SK-N-SH (cell line): ENCODE measurements at regions not wholly inside any gene's neighbourhood (a gene's known extent, or its start where the extent isn't known, plus 50 kb on each side); places are given as distances from the start of the nearest gene placed in this dataset.

ENCODE experiments used
- CTCF ChIA-PET: fragments of 300-600, 350-600 bp; formaldehyde crosslinking; extraction: SDS; loops from one replicate; lab custom pipeline; 2021; lab: Yijun Ruan, JAX
- POLR2A ChIA-PET: fragments of 350-600 bp; sonication (Branson Sonifier 250); formaldehyde crosslinking; extraction: SDS; loops from one replicate; lab custom pipeline; 2020; ENCODE audit warnings: antibody characterized with exemption, inconsistent platforms; lab: Yijun Ruan, JAX
- DNase-seq: peaks from one replicate; pipeline ENCODE4 v3.0.0; 2012
- H2AFZ ChIP-seq: fragments of 200-600 bp; sonication (generic); 2 replicates; pipeline ENCODE4 v1.8.1; 2016; ENCODE audit warnings: antibody characterized with exemption, mild to moderate bottlenecking, low read depth
- H3F3A ChIP-seq: fragments of 200-600 bp; sonication (generic); replicated peaks from 2 replicates; pipeline ENCODE3; 2016; ENCODE audit warnings: antibody characterized with exemption, mild to moderate bottlenecking; ENCODE audit not compliant: insufficient read depth
- H3K27ac ChIP-seq, 2 experiments: fragments of 200-500 bp in 1 of 2; fragments of 200-600 bp in 1 of 2; sonication (Bioruptor generic) in 1 of 2; sonication (generic), shearing (Covaris generic) in 1 of 2; 2 replicates each; pipeline versions ENCODE4 v1.5.1 to v1.6.1; 2014 to 2016; ENCODE audit warnings: low read depth in 2 of 2, inconsistent platforms in 1 of 2, low read length in 1 of 2, mild to moderate bottlenecking in 1 of 2, mixed read lengths in 1 of 2
- H3K27me3 ChIP-seq: fragments of 200-600 bp; sonication (generic), shearing (Covaris generic); 2 replicates; pipeline ENCODE4 v1.6.1; 2016; ENCODE audit warnings: mixed run types; ENCODE audit not compliant: insufficient read depth
- H3K36me3 ChIP-seq, 2 experiments: fragments of 200-500 bp in 1 of 2; fragments of 200-600 bp in 1 of 2; sonication (Bioruptor generic) in 1 of 2; sonication (generic) in 1 of 2; replicated peaks in 1 of 2; 2 replicates each; pipeline versions ENCODE3 to v1.5.1; 2014 to 2016; ENCODE audit warnings: low read length in 1 of 2, mild to moderate bottlenecking in 1 of 2; ENCODE audit not compliant: insufficient read depth in 2 of 2, control insufficient read depth in 1 of 2
- H3K4me1 ChIP-seq, 2 experiments: fragments of 200-500 bp in 1 of 2; fragments of 200-600 bp in 1 of 2; sonication (Bioruptor generic) in 1 of 2; sonication (generic), shearing (Covaris generic) in 1 of 2; 2 replicates each; pipeline versions ENCODE4 v1.5.1 to v1.6.1; 2014 to 2016; ENCODE audit warnings: low read depth in 1 of 2, low read length in 1 of 2, mixed run types in 1 of 2; ENCODE audit not compliant: insufficient read depth in 2 of 2, control insufficient read depth in 1 of 2
- H3K4me2 ChIP-seq: fragments of 200-600 bp; sonication (generic), shearing (Covaris generic); 2 replicates; pipeline ENCODE4 v1.6.1; 2017; ENCODE audit warnings: mixed run types
- H3K4me3 ChIP-seq, 2 experiments: fragments of 200-500 bp in 1 of 2; fragments of 200-600 bp in 1 of 2; sonication (Bioruptor generic) in 1 of 2; sonication (generic), shearing (Covaris generic) in 1 of 2; 2 replicates each; pipeline versions ENCODE4 v1.5.1 to v1.8.1; 2014 to 2016; ENCODE audit warnings: low read depth in 2 of 2, inconsistent platforms in 1 of 2, low read length in 1 of 2, mild to moderate bottlenecking in 1 of 2, mixed read lengths in 1 of 2, moderate library complexity in 1 of 2
- H3K79me2 ChIP-seq: fragments of 200-600 bp; sonication (generic); 2 replicates; pipeline ENCODE4 v1.8.1; 2017; ENCODE audit warnings: mild to moderate bottlenecking; ENCODE audit not compliant: insufficient read depth
- H3K9ac ChIP-seq: fragments of 200-600 bp; sonication (generic); 2 replicates; pipeline ENCODE4 v1.6.1; 2017; ENCODE audit warnings: mixed run types
- H3K9me2 ChIP-seq: fragments of 200-600 bp; sonication (generic); 2 replicates; pipeline ENCODE4 v1.6.1; 2017; ENCODE audit warnings: mixed run types
- H3K9me3 ChIP-seq: fragments of 200-600 bp; sonication (generic); 2 replicates; pipeline ENCODE4 v1.6.1; 2017; ENCODE audit warnings: mixed run types, mild to moderate bottlenecking, moderate library complexity
- H4K20me1 ChIP-seq: fragments of 200-600 bp; sonication (generic); 2 replicates; pipeline ENCODE4 v1.6.1; 2017; ENCODE audit warnings: mild to moderate bottlenecking, mixed run types; ENCODE audit not compliant: insufficient read depth
- CHD2 ChIP-seq: fragments of 150-350 bp; IDR thresholded peaks from 2 replicates; pipeline ENCODE4 v1.6.1; 2018; ENCODE audit warnings: low read length; ENCODE audit not compliant: partially characterized antibody
- ELF1 ChIP-seq: IDR thresholded peaks from 2 replicates; pipeline ENCODE4 v1.4.0; 2012
- EP300 ChIP-seq, 2 experiments: IDR thresholded peaks; 2 replicates each; pipeline versions ENCODE4 v1.4.0 to v1.6.1; 2012; ENCODE audit warnings: borderline replicate concordance in 1 of 2, low read depth in 1 of 2, low read length in 1 of 2
- FOXJ3 ChIP-seq: sonication (generic); formaldehyde crosslinking; IDR thresholded peaks from 2 replicates; pipeline ENCODE4 v1.5.1; 2020; ENCODE audit warnings: mild to moderate bottlenecking, missing genetic modification reagents
- GATA2 ChIP-seq: sonication (generic); formaldehyde crosslinking; IDR thresholded peaks from 2 replicates; pipeline ENCODE4 v1.5.0; 2020; ENCODE audit warnings: mild to moderate bottlenecking, missing genetic modification reagents
- MAX ChIP-seq: IDR thresholded peaks from 2 replicates; pipeline ENCODE4 v1.4.0; 2012; ENCODE audit warnings: low read depth
- NFIC ChIP-seq: IDR thresholded peaks from 2 replicates; pipeline ENCODE4 v1.4.0; 2012; ENCODE audit warnings: borderline replicate concordance
- RAD21 ChIP-seq: IDR thresholded peaks from 2 replicates; pipeline ENCODE4 v1.6.1; 2012; ENCODE audit warnings: mild to moderate bottlenecking, low read length
- RCOR1 ChIP-seq: fragments of 150-350 bp; IDR thresholded peaks from 2 replicates; pipeline ENCODE4 v1.6.1; 2017; ENCODE audit warnings: antibody characterized with exemption, low read length
- REST ChIP-seq: IDR thresholded peaks from 2 replicates; pipeline ENCODE4 v1.6.1; 2012; ENCODE audit warnings: mild to moderate bottlenecking, low read depth, low read length, moderate library complexity
- RFX5 ChIP-seq: IDR thresholded peaks from 2 replicates; pipeline ENCODE4 v1.6.1; 2012; ENCODE audit warnings: mild to moderate bottlenecking, improper control_type of control experiment, low read length
- TAF1 ChIP-seq: IDR thresholded peaks from 2 replicates; pipeline ENCODE4 v1.6.1; 2012; ENCODE audit warnings: low read depth, mild to moderate bottlenecking, low read length, moderate library complexity, borderline replicate concordance
- TCF12 ChIP-seq: IDR thresholded peaks from 2 replicates; pipeline ENCODE4 v1.4.0; 2012
- USF1 ChIP-seq: IDR thresholded peaks from 2 replicates; pipeline ENCODE4 v1.4.0; 2012; ENCODE audit warnings: low read depth, borderline replicate concordance
- USF2 ChIP-seq: fragments of 150-350 bp; IDR thresholded peaks from 2 replicates; pipeline ENCODE4 v1.6.1; 2017; ENCODE audit warnings: antibody characterized with exemption, low read length, low read depth, borderline replicate concordance
- YY1 ChIP-seq: IDR thresholded peaks from 2 replicates; pipeline ENCODE4 v1.4.0; 2012; ENCODE audit warnings: low read depth, mild to moderate bottlenecking
- ZBTB33 ChIP-seq: IDR thresholded peaks from 2 replicates; pipeline ENCODE4 v1.4.0; 2012; ENCODE audit warnings: low read depth, borderline replicate concordance
- WGBS: methylation state at CpG from one replicate; pipeline ENCODE4 v1.1.6; 2017; ENCODE audit warnings: low lambda C conversion rate; 5-methylcytosine and 5-hydroxymethylcytosine counted together

GRCh38 chr10:89963451-89964102 lies 262.2 kb downstream of the KIF20B start:
- H3K36me3 ChIP-seq, result no peaks in the 10 kb centered on the region
- H3K4me1 ChIP-seq, result no peaks in the 10 kb centered on the region
- no peak overlapping the region for H2AFZ ChIP-seq
- no peaks in the 10 kb centered on the region for H3K9me2 ChIP-seq
- no peaks in the 10 kb centered on the region for H3K9me3 ChIP-seq
- H3K79me2 ChIP-seq, result no peaks in the 10 kb centered on the region
- no peak overlapping the region for H3K27ac ChIP-seq
- no peaks in the 10 kb centered on the region for H3F3A ChIP-seq
- no peak overlapping the region for H3K9ac ChIP-seq
- POLR2A ChIA-PET, result no interaction called here
- no peaks in the 10 kb centered on the region for H4K20me1 ChIP-seq
- no peak overlapping the region for H3K4me3 ChIP-seq
- CTCF ChIA-PET, result no interaction called here
- H3K27me3 ChIP-seq, result no peaks in the 10 kb centered on the region
- TF ChIP-seq NFIC (no peak), RFX5 (no peak)
- 0% methylated on average over 2 of the region's 2 CpGs for WGBS
- H3K4me2 ChIP-seq, result no peak overlapping the region
- DNase-seq, result no peak

GRCh38 chr10:89966211-89966610 lies 264.8 kb downstream of the KIF20B start:
- H3K4me2 ChIP-seq, result no peak overlapping the region
- H3K9me2 ChIP-seq, result no peaks in the 10 kb centered on the region
- H3K36me3 ChIP-seq, result no peaks in the 10 kb centered on the region
- H4K20me1 ChIP-seq, result no peaks in the 10 kb centered on the region
- no peak overlapping the region for H3K27ac ChIP-seq
- WGBS, result 0% methylated on average over 1 of the region's 1 CpG
- H3K4me3 ChIP-seq, result no peak overlapping the region
- POLR2A ChIA-PET, result no interaction called here
- CTCF ChIA-PET, result interaction anchor here (1.4 kb wide), 1 partner anchor 897 kb away, joined by 3 read pairs; no protein-coding TSS in a partner anchor
- H3K9ac ChIP-seq, result no peak overlapping the region
- TF ChIP-seq RCOR1 (no peak), GATA2 (CRISPR knock-in tag) (no peak), TAF1 (no peak), EP300 (IDR thresholded peaks at IDR 0.05; ENCODE audit: borderline replicate concordance in 1 of 2, low read depth in 1 of 2, low read length in 1 of 2) (no peak), RAD21 (no peak), YY1 (no peak), ZBTB33 (no peak), USF2 (no peak), ELF1 (no peak), CHD2 (no peak), FOXJ3 (CRISPR knock-in tag) (no peak), REST (no peak), MAX (no peak), TCF12 (no peak), USF1 (no peak), NFIC (no peak)
- H3K9me3 ChIP-seq, result no peaks in the 10 kb centered on the region
- H3K27me3 ChIP-seq, result no peaks in the 10 kb centered on the region
- H3F3A ChIP-seq, result no peaks in the 10 kb centered on the region
- no peak for DNase-seq
- H3K79me2 ChIP-seq, result no peaks in the 10 kb centered on the region
- H3K4me1 ChIP-seq, result no peaks in the 10 kb centered on the region
- H2AFZ ChIP-seq, result no peak overlapping the region
